ENCODE measurements at regions not wholly inside any gene's neighbourhood (a gene's known extent, or its start where the extent isn't known, plus 50 kb on each side); places are given as distances from the start of the nearest gene placed in this dataset.

DNA sequence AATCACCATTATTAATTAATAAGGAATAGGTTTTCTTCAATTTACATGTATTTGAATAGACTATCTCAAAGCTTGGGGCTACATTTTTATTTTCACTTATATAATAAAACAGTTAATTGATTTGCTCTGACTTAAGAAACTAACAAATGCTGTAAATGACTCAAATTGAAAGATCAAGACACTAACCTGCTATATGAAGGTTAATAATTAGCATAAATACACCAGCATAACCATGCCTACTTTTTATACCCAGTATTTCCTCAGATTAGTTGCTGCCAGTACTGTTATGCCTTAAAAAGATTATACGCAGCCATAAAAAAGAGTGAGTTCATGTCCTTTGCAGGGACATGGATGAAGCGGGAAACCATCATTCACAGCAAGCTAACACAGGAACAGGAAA is 1545.1 kb downstream of the AMY1C start:
- TF ChIP-seq POLR2AphosphoS5 (IDR thresholded peaks at IDR 0.05): no peak
- TF ChIP-seq POLR2A (IDR thresholded peaks at IDR 0.05): no peak
- TF ChIP-seq CTCF (IDR thresholded peaks at IDR 0.05 in 8 of 11, conservative IDR thresholded peaks at IDR 0.05 in 3 of 11): no peak
- no peaks in the 10 kb centered on the region for H3K36me3 ChIP-seq
- H3K4me1 ChIP-seq: no peaks in the 10 kb centered on the region
- WGBS, 5 donors: 72 to 90% (median 84%) methylated on average over 2 of the region's 2 CpGs
- intact Hi-C loops (cut with DNase I; ENCODE audit: low total_unique reads): no loop called here
- peaks cover 0 to 35% (median 19%) of the 10 kb centered on the region in 8 donors for H3K9me3 ChIP-seq
- no peak for DNase-seq
- no peak overlapping the region for H3K4me3 ChIP-seq
- H3K27me3 ChIP-seq (replicated peaks in 1 of 7): no peaks in the 10 kb centered on the region
- no peak overlapping the region for H3K27ac ChIP-seq

DNA sequence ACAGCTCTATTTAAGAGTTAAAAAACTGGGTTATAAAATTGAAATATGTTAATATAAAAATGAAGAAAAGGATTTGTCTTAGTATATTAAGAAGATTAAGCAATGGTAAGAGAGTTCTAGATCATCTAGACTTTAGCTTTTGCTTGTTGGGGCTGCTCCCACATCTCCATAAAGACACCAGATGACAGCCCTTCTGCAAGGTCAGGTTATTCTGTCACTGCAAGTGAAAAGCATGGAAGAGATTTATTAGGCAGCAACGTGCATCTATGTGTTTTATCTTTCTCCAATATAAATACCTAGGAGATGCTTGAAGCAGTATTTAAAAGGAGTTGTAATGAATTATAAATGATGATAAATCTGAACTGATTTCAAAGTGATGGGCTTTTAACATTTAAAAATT is 1560.4 kb downstream of the AMY1C start:
- Histone ChIP-seq H3K9me3 (peaks cover 0 to 16% (median 0%) of the 10 kb centered on the region in 8 donors), H3K4me1 (no peaks in the 10 kb centered on the region), H3K27me3 (replicated peaks in 1 of 7) (no peaks in the 10 kb centered on the region), H3K27ac (no peak overlapping the region), H3K36me3 (no peaks in the 10 kb centered on the region), H3K4me3 (no peak overlapping the region)
- TF ChIP-seq POLR2A (IDR thresholded peaks at IDR 0.05): no peak
- TF ChIP-seq POLR2AphosphoS5 (IDR thresholded peaks at IDR 0.05): no peak
- TF ChIP-seq CTCF (IDR thresholded peaks at IDR 0.05 in 8 of 11, conservative IDR thresholded peaks at IDR 0.05 in 3 of 11): no peak
- intact Hi-C loops (cut with DNase I; ENCODE audit: low total_unique reads): no loop called here
- no peak for DNase-seq
- 36 to 53% (median 40%) methylated on average over 1 of the region's 1 CpG for WGBS, 5 donors

DNA sequence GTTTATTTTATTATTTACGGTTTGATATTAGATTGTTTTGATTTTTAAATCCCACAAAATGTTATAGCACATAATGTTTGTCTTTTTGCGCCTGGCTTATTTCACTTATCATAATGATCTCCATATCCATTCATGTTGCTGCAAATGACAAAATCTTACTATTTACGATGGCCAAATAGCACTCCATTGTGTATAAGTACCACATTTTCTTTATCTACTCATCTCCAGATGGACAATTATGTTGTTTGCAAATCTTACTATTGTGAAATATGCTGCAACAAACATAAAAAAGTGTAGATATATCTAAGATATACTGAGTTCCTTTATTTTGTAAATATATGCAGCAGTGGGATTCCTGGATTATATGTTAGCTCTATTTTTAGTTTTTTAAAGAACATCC is 1568.3 kb downstream of the AMY1C start:
- TF ChIP-seq CTCF (IDR thresholded peaks at IDR 0.05 in 8 of 11, conservative IDR thresholded peaks at IDR 0.05 in 3 of 11) (no peak), POLR2AphosphoS5 (IDR thresholded peaks at IDR 0.05) (no peak), POLR2A (IDR thresholded peaks at IDR 0.05) (no peak)
- intact Hi-C loops (cut with DNase I; ENCODE audit: low total_unique reads): no loop called here
- Histone ChIP-seq H3K27me3 (replicated peaks in 1 of 7) (no peaks in the 10 kb centered on the region), H3K4me3 (no peak overlapping the region), H3K27ac (no peak overlapping the region), H3K36me3 (no peaks in the 10 kb centered on the region), H3K4me1 (no peaks in the 10 kb centered on the region), H3K9me3 (peaks cover 0 to 27% (median 17%) of the 10 kb centered on the region in 8 donors)
- DNase-seq: no peak
- WGBS, 5 donors: 85 to 93% (median 90%) methylated on average over 3 of the region's 3 CpGs

GRCh38 chr1:105326886-105327285 is 1577.2 kb downstream of the AMY1C start:
- Histone ChIP-seq H3K36me3 (no peaks in the 10 kb centered on the region), H3K4me1 (no peaks in the 10 kb centered on the region), H3K27me3 (replicated peaks in 1 of 7) (no peaks in the 10 kb centered on the region), H3K27ac (no peak overlapping the region), H3K9me3 (peaks cover 0 to 20% (median 3%) of the 10 kb centered on the region in 8 donors), H3K4me3 (no peak overlapping the region)
- no peak for TF ChIP-seq POLR2A (IDR thresholded peaks at IDR 0.05)
- no peak for DNase-seq
- 49 to 75% (median 62%) methylated on average over 1 of the region's 1 CpG for WGBS, 5 donors
- intact Hi-C loops (cut with DNase I; ENCODE audit: low total_unique reads): no loop called here

- no peak for DNase-seq
- H3K9me3 ChIP-seq: peaks cover 0 to 6% (median 0%) of the 10 kb centered on the region in 8 donors
- H3K36me3 ChIP-seq: no peaks in the 10 kb centered on the region
- H3K4me3 ChIP-seq: no peak overlapping the region
- intact Hi-C loops (cut with DNase I; ENCODE audit: low total_unique reads): no loop called here
- no peaks in the 10 kb centered on the region for H3K27me3 ChIP-seq (replicated peaks in 1 of 7)
- no peak for TF ChIP-seq POLR2A (IDR thresholded peaks at IDR 0.05)
- TF ChIP-seq POLR2AphosphoS5 (IDR thresholded peaks at IDR 0.05): no peak
- no peak for TF ChIP-seq CTCF (IDR thresholded peaks at IDR 0.05 in 8 of 11, conservative IDR thresholded peaks at IDR 0.05 in 3 of 11)
- no peak overlapping the region for H3K27ac ChIP-seq
- H3K4me1 ChIP-seq: no peaks in the 10 kb centered on the region
These were observed 1587.7 kb downstream of the AMY1C start for GRCh38 chr1:105337420-105337819.
